Ovary (tissue), 3 donors: ENCODE measurements at regions not wholly inside any gene's neighbourhood (a gene's known extent, or its start where the extent isn't known, plus 50 kb on each side); places are given as distances from the start of the nearest gene placed in this dataset.

ENCODE experiments used
- CTCF ChIP-seq, 3 donors: fragments of 450-650 bp in 2 of 3; fragments of 200-600 bp in 1 of 3; IDR thresholded peaks; one replicate each; pipeline versions ENCODE4 v1.5.1 to v1.8.0; 2016 to 2022; ENCODE audit warnings: antibody characterized with exemption in 3 of 3, mild to moderate bottlenecking in 1 of 3
- EP300 ChIP-seq: sonication (generic); formaldehyde crosslinking; IDR thresholded peaks from one replicate; pipeline ENCODE4 v1.6.1; 2017; ENCODE audit warnings: antibody characterized with exemption
- POLR2A ChIP-seq: fragments of 450-650 bp; IDR thresholded peaks from one replicate; pipeline ENCODE4 v1.6.1; 2017; ENCODE audit warnings: antibody characterized with exemption, mild to moderate bottlenecking, moderate library complexity
- donor health status: DM: no; HTN: no; CAD: no.

- TF ChIP-seq CTCF (IDR thresholded peaks at IDR 0.05) = no peak
- TF ChIP-seq POLR2A = no peak
- TF ChIP-seq EP300 = no peak
These were observed 313.8 kb upstream of the NBEA start for GRCh38 chr13:34628209-34628682.
